ENCODE measurements at regions not wholly inside any gene's neighbourhood (a gene's known extent, or its start where the extent isn't known, plus 50 kb on each side); places are given as distances from the start of the nearest gene placed in this dataset.

GRCh38 chr13:106186366-106187030, 349.0 kb downstream of the EFNB2 start:
- FAIRE-seq = no peak

DNA sequence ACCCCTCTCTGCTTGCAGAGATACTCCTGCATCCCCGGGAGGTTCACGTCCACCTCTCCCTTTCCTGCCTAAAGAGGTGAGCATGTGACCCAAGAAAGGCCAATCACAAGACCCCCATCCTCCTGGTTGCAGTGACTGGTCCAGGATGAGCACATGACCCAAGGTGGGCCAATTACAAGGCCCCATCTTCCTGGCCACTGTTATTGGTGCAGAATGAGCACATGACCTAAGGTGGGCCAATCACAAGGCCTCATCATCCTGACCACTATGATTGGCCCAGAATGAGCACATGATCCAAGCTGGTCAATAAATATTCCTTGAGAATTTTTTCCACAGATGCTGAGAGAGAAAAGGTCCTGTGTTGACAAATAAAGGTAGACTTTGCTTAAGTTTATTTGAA, 350.7 kb downstream of the EFNB2 start:
- DNase-seq (ENCODE audit: low spot score in 2 of 2) = no peak
- no peak for FAIRE-seq

More at GRCh38 chr13:106186366-106187030, 349.0 kb downstream of the EFNB2 start:
- DNase-seq (ENCODE audit: low spot score in 2 of 2) = no peak

- FAIRE-seq (no peak), DNase-seq (ENCODE audit: low spot score in 2 of 2) (no peak)
Observed at GRCh38 chr13:106183410-106184065, 351.9 kb downstream of the EFNB2 start.

- no peak for DNase-seq (ENCODE audit: low spot score in 2 of 2)
- FAIRE-seq = no peak
Observed at GRCh38 chr13:106182404-106182803, 353.1 kb downstream of the EFNB2 start.

DNA sequence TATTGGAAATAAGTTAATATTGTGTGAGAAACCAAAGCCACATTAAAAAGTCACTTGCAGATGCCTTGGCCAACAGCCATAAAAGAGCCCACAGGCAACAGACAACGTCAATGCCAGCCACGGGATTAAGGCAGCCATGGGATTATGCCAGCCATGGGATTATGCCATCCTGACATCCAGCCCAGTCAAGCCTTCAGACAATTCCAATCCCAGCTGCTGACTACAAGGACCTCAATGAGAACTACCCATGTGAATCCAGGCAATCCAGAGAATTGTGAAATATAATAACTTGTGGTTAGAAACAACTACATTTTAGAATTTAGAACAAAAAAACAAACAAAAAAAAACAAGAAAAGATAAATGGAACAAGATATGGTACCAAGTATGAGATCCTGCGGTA, 356.6 kb downstream of the EFNB2 start:
- DNase-seq (ENCODE audit: low spot score in 2 of 2) (no peak), FAIRE-seq (no peak)

DNA sequence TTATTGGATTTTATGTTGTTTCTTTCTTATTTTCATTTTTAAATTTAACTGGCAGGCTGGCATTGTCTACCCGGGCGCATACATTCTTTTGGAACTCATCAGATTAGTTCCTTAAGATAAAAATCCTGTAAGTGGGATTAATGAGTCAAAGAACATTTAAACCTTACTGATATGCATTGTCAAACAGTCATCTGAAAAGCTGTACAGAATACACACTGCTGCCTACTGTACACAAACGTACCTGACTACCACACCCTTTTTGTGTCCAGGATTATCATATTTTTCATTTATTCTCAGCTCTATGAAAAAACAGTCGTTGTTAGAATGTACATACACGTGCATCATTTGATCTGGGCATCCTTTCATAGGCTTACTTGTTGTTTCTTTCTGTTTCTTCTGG, 358.3 kb downstream of the EFNB2 start:
- DNase-seq (ENCODE audit: low spot score in 2 of 2) (no peak), FAIRE-seq (no peak)

- FAIRE-seq = no peak
- DNase-seq (ENCODE audit: low spot score in 2 of 2) = no peak
Observed at GRCh38 chr13:106176117-106176516, 359.3 kb downstream of the EFNB2 start.

- DNase-seq (ENCODE audit: low spot score in 2 of 2) (no peak), FAIRE-seq (no peak)
Observed at GRCh38 chr13:106173891-106174610, 361.4 kb downstream of the EFNB2 start.

- DNase-seq (ENCODE audit: low spot score in 2 of 2) (no peak), FAIRE-seq (no peak)
Observed at GRCh38 chr13:106173346-106173745, 362.1 kb downstream of the EFNB2 start.

GRCh38 chr13:106172176-106172905, 363.1 kb downstream of the EFNB2 start:
- DNase-seq (ENCODE audit: low spot score in 2 of 2) (no peak), FAIRE-seq (no peak)

DNA sequence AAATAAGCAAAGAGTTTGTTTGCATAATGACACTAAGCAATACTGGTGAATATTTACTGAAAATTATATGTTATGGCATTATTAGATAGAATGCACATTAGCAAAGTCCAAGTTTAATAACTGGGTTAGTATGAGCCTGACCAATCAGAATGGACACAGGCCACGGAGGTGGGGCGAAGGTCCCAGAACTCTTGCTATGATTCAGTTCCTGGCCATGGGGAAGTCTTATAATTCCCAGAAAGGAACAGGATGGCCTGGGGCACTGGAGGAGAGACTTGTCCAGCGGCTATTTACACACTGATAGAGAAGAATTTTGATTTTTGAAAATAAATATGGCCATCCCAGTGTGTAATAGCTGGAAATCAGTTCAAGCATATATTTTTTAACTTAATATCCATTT, 372.0 kb downstream of the EFNB2 start:
- DNase-seq (ENCODE audit: low spot score in 2 of 2) (no peak), FAIRE-seq (no peak)

- FAIRE-seq = no peak
- DNase-seq (ENCODE audit: low spot score in 2 of 2) = no peak
Observed at GRCh38 chr13:106161146-106161545, 374.3 kb downstream of the EFNB2 start.

- DNase-seq (ENCODE audit: low spot score in 2 of 2) = no peak
- no peak for FAIRE-seq
Observed at GRCh38 chr13:106159295-106160195, 375.9 kb downstream of the EFNB2 start.

DNA sequence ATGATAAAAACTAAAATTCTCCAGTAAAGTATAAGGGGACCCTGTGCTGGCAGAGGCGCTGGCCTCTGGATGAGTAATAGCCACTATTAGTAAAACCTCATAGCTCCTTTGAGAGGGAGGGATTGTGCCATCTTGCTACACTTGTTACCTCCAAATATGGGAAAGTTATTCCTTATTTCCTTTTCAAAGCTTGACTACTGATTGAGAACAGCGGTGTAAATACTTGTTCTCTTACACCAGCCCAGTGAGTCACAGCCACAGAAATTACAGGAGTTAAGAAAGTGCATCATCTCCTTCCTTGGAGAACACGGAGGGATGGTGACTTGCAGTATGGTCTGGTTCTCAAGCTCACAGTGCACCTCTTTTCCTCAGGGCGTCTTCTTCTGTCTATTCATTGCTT, 379.0 kb downstream of the EFNB2 start:
- FAIRE-seq (no peak), DNase-seq (ENCODE audit: low spot score in 2 of 2) (no peak)

DNA sequence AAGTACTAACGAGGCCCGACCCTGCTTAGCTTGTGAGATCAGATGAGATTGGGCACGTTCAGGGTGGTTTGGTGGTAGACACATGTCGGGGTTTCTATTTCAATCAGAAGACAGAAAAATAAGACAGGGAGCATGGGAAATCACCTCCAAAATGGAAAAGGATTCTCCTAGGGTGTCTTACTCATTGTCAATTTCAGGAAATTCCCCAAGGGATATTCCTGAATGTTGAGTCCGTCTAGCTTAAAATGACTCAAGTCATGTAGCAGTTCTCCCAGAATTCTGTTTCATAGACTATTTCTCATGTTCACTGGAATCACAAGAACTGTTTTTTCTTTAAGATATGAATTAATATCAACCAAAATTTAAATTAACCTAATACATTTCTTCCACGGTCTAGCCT, 380.1 kb downstream of the EFNB2 start:
- DNase-seq (ENCODE audit: low spot score in 2 of 2) (no peak), FAIRE-seq (no peak)

DNA sequence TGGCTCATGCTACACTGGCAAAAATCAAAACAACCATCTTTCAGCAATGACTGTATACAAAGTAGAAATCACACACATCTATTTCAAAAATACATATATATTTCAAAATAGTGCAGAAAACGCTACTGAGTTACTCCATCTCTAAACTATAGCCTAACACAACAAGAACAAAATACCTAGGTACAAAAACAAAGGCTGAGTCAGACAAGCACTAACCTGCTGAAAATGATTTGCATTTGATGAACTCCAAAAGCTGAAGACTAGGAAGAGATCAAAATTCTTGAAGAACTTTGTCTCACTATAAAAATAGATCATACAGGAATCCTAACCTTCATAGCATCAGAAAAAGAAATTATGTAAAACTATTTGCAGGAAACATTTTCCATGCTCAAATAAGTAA, 381.6 kb downstream of the EFNB2 start:
- no peak for FAIRE-seq
- no peak for DNase-seq (ENCODE audit: low spot score in 2 of 2)

DNA sequence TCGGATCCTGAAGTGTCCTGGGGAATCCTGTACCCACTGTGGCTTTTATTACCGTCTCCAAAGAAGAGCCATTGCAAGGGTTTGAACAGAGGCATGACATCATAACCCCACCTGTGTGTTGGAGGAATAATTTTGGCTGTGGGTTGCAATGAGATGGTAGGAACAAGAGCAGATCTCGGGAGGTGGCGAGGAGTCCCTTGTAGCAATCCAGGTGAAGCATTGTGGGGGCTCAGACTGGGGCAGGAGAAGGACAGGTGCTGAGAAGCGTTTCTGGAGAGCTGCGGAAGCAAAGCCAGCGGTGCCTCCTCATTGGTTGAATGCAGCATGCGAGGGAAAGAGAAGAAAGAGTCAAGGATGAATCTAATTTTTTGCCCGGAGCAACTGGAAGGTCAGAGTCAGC, 382.4 kb downstream of the EFNB2 start:
- DNase-seq (ENCODE audit: low spot score in 2 of 2) = no peak
- no peak for FAIRE-seq

DNA sequence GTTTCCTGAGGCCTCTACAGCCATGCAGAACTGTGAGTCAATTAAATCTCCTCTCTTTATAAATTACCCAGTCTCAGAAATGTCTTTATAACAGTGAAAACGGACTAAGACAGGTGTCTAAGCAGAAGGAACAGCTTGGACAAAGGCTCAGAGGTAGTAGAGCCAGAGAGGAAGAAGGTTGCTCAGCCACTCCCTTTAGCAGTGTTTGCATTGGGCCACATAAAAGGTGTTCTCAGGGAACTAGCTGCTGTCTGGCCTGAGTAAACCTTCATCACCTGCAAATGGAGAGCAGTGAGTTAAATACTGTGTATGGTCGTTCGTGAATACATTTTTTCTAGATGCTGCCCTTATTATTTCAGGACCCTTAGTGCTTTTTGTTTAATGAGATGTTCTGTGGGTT, 383.4 kb downstream of the EFNB2 start:
- FAIRE-seq (no peak), DNase-seq (ENCODE audit: low spot score in 2 of 2) (no peak)

DNA sequence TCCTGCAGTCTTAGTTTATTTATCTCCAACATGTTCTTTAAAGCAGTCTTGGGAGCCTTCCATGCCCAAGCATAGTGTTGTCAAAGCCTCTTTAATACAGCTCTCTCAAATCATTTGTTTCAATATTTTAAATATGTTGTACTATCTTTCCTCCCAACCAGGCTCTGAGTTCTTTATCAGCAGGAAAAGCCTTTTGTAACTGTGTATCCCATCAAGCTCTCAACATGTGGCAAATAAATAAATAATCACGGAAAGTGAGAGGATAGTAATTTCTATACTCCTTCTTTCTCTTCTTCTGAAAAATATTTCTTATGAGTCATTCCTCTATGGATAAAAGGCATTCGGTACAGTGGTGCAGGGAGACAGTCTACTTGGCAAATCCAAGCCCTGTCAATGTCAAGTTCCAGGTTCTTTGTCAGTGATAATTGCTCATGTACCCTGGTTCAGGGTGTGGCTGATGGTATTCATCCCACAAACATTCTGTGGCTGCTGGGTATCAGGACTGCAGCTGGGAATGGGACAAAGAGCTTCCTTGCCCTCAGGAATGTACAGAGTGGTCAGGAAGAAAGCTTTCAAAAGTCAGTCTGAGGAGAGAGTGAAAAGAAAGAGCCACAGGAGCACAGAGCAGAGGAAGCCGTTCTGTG, 384.3 kb downstream of the EFNB2 start:
- no peak for DNase-seq (ENCODE audit: low spot score in 2 of 2)
- FAIRE-seq = no peak

Measured in frontal cortex (tissue), 3 donors.